GM19463 (cell line): ENCODE measurements at regions not wholly inside any gene's neighbourhood (a gene's known extent, or its start where the extent isn't known, plus 50 kb on each side); places are given as distances from the start of the nearest gene placed in this dataset.
"Not testable (repeated sequence)": the region's sequence is repeated elsewhere in the genome, so short reads cannot be mapped to it uniquely, and the experiment has no call there.

ENCODE experiments used
- ATAC-seq: cut with Tn5 transposase; IDR thresholded peaks from one replicate; pipeline ENCODE4 v1.9.1; 2021; ENCODE audit warnings: mild to moderate bottlenecking, moderate library complexity; ENCODE audit not compliant: unreplicated experiment

- ATAC-seq, result no peak
Observed at GRCh38 chr15:39260391-39260790, 320.5 kb upstream of the THBS1 start.

- ATAC-seq, result no peak
Observed at GRCh38 chr15:39260791-39261190, 320.1 kb upstream of the THBS1 start.

- not testable (repeated sequence) for ATAC-seq
Observed at GRCh38 chr15:39261397-39262183, 319.3 kb upstream of the THBS1 start.

- ATAC-seq, result not testable (repeated sequence)
Observed at GRCh38 chr15:39262995-39263772, 317.7 kb upstream of the THBS1 start.

GRCh38 chr15:39265261-39265660 is 315.6 kb upstream of the THBS1 start:
- no peak for ATAC-seq

GRCh38 chr15:39266890-39267289 is 314.0 kb upstream of the THBS1 start:
- ATAC-seq, result no peak

GRCh38 chr15:39267685-39268084 is 313.2 kb upstream of the THBS1 start:
- ATAC-seq, result no peak

DNA sequence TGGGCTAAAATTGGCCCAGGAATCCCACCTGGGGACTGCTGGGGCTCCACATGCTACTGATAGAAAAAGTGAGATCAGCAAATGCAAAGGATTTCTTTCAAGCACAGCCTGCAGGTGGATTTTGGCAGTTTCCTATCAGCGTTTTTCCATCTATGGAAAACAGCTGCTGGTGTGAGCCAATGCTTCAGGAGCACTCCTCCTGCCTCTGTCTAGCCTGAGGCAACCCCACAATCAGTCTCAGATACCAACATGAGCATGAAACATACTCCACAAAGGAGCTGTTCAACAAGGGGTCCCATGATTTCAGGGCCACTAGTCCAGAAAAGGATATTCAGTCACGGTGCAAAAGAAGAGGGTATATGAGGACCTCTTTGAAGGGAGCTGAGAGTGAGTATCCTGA is 311.5 kb upstream of the THBS1 start:
- ATAC-seq, result no peak

DNA sequence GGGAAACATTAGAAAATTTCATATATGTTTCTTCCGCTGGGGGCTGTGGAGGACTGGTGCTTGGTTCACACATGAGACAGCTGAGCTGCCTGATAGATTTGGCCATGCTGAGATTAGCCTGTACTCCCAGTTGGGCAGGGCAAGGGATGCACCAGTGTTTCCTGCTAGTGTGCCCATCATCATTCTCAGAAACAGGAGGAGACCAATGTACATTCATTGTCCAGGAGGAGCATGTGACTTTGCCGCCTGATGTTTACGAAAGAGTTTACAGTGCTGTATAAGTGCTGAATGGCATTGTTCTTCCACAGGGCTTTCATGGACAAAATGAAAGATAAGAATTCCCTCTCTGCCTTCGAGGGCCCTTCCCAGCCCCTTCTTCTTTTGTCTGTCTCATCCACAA is 311.1 kb upstream of the THBS1 start:
- ATAC-seq, result no peak

- no peak for ATAC-seq
Observed at GRCh38 chr15:39270221-39270855, 310.5 kb upstream of the THBS1 start.

- ATAC-seq, result no peak
Observed at GRCh38 chr15:39270934-39271333, 309.9 kb upstream of the THBS1 start.

DNA sequence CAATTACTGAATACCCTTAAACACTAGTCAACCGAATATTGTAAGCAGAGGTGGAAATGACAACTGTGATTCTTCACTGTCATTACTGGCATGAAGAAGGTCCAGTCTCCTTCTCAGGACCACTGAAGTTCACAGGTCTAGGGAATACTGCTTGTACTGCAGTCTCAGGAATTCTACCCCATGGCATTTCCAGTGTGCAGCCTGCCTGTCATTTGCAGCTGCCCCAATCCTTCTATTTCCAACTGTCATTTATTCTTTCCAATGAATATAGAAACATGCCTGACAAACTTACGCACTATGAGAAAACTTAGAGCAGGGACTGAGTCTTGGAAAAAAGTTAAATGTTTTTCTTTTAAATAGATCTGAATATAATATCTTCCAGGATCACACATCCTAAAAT is 308.0 kb upstream of the THBS1 start:
- no peak for ATAC-seq

DNA sequence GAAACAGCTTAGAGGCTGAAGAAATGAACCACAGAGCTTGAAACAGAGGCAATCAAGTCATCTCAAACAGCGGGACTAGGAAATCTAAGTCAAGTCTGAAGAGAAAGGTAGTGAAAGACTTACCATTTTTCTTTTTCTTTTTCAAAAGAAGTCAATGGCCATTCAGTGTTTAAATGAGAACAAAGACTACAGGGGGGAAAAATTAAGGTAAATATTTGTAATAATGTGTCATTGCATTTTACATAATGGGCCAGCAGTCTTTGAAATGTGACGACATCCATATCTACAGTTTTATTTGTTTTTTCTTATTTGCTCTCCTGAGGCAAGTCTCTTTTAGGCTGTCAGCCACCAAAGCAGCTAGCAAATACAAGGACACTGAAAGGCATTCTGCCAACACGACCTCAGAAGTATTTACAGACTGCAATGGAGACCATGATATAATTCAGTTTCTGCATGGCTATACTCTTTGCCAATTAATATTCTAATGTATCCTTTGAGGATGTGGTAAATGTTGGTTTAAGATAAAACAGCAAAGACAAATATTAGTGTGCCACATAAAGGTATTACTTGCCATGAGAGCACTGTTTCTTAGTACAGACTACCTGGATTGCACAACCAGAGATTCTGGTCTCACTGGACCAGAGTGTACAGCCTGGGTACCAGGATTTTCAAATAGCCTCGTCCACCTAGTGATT is 307.0 kb upstream of the THBS1 start:
- ATAC-seq, result no peak

- no peak for ATAC-seq
Observed at GRCh38 chr15:39275066-39275465, 305.8 kb upstream of the THBS1 start.

GRCh38 chr15:39279311-39279710 is 301.6 kb upstream of the THBS1 start:
- no peak for ATAC-seq

DNA sequence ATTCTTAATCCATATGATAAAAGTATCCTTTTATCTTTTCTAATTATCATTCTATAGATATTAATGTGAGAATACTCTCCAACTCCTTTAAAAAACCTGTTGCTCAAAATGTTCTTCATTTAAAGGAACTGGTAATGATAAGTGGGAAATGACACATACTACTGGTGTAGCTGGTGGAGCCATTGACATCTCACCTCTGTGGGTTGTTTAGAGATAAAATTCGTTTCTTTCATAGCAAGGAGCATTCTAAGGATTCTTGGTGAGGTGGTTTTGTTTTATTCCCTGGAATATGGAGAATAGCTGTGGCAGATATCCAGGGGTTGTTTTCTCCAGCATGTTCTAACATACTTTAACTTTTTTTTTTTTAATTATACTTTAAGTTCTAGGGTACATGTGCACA is 299.8 kb upstream of the THBS1 start:
- no peak for ATAC-seq

DNA sequence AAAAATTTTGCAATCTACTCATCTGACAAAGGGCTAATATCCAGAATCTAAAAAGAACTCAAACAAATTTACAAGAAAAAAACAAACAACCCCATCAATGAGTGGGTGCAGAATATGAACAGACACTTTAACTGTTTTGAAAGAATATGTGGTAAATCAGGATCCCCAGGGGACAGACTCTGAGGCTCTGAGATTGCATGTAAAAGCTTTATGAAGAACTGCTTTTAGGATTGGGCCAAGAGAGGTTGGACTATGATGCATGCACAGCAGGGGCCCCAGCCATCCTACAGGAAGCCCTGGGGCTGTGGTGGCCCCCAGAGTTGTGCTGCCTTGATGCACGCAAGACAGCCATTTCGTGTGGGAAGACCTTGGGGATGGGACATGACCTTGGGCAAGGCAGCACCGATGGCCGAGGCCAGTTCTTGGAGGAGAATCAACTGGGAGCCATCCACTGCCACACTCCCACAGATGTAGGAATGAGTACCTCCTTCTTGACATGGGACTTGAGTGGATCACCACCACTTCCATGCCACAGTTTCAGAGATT is 298.1 kb upstream of the THBS1 start:
- no peak for ATAC-seq

- ATAC-seq, result no peak
Observed at GRCh38 chr15:39283531-39283930, 297.3 kb upstream of the THBS1 start.

DNA sequence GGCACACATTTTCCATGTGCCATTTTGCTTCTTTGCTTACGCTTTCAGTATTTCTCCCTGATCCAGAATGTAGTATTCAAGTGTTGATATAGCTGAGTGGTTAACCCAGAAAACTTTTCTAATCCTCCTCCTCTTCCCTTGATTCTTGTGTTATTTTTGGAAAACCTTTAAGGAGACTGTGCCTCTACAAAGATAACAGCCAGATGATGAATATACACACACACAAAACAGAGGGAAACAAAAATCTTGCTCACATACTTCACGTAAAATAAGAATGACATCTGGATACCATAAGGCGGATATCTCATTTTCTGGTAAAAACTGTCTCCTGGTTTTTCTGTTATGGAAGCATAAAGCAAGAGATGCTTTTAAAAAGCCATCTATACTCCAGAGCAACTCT is 295.8 kb upstream of the THBS1 start:
- ATAC-seq, result no peak

DNA sequence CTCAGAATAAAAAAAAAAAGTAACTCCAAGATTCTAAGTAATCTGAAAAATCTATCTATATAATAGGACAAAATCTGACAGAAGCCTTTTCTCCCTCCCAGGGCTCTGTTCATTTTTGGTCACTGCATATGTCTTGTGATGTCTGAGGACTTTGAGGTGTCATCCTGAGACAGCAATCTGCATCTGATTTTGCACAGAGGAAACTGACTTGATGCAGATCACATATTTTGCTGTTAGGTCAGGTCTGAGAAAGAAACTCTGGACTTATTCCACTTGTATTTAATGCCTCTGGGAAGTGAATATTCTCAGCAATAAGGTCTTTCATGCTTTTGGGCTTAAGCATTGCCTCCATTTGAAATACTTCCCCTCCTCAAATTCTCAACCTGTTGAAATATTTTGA is 295.2 kb upstream of the THBS1 start:
- no peak for ATAC-seq

- ATAC-seq, result no peak
Observed at GRCh38 chr15:39286706-39287105, 294.2 kb upstream of the THBS1 start.
